B cell (primary cell): ENCODE measurements at regions not wholly inside any gene's neighbourhood (a gene's known extent, or its start where the extent isn't known, plus 50 kb on each side); places are given as distances from the start of the nearest gene placed in this dataset.

Experiments
- ATAC-seq: fragments of 200-7000 bp; cut with Tn5 transposase; one replicate; pipeline ENCODE4 v1.10.0; 2021; ENCODE audit warnings: low read depth, mild to moderate bottlenecking, moderate number of reproducible peaks, moderate library complexity
- CTCF ChIA-PET: fragments of 350-600 bp; sonication (Branson Sonifier 250); formaldehyde crosslinking; loops from one replicate; lab custom pipeline; 2021; ENCODE audit warnings: antibody characterized with exemption, inconsistent platforms; lab: Charles Lee
- POLR2A ChIA-PET: fragments of 350-600 bp; sonication (Branson Sonifier 250); formaldehyde crosslinking; loops from one replicate; lab custom pipeline; 2021; ENCODE audit warnings: antibody characterized with exemption; lab: Charles Lee
- DNase-seq: peaks from one replicate; pipeline ENCODE4 v3.0.0; 2013
- H2AFZ ChIP-seq: 2 replicates; pipeline ENCODE4 v1.6.1; 2012; ENCODE audit warnings: mild to moderate bottlenecking, low read depth, low read length; ENCODE audit not compliant: insufficient read depth, poor library complexity, severe bottlenecking
- H3K27ac ChIP-seq, 2 donors: 1 replicate in 1 of 2; 2 replicates in 1 of 2; pipeline ENCODE4 v1.5.1; 2012 to 2013; ENCODE audit warnings: low read length in 2 of 2, mild to moderate bottlenecking in 2 of 2, moderate library complexity in 1 of 2
- H3K27me3 ChIP-seq, 4 experiments: fragments of 200-600 bp in 1 of 4; sonication (generic) in 1 of 4; replicated peaks in 1 of 4; 1 replicate in 2 of 4; 2 replicates in 2 of 4; pipeline versions ENCODE4 v1.6.1 to v1.7.0; 2013 to 2016; ENCODE audit warnings: low read length in 3 of 4, mild to moderate bottlenecking in 2 of 4, mixed read lengths in 1 of 4, moderate library complexity in 1 of 4; ENCODE audit not compliant: insufficient read depth in 4 of 4, control insufficient read depth in 3 of 4; ENCODE audit errors: control extremely low read depth in 1 of 4
- H3K36me3 ChIP-seq, 2 experiments: replicated peaks in 1 of 2; 1 replicate in 1 of 2; 2 replicates in 1 of 2; pipeline versions ENCODE4 v1.6.1 to v1.7.1; 2013; ENCODE audit warnings: low read length in 1 of 2; ENCODE audit not compliant: insufficient read depth in 2 of 2, control insufficient read depth in 1 of 2; ENCODE audit errors: control extremely low read depth in 1 of 2, extremely low read depth in 1 of 2
- H3K4me1 ChIP-seq, 2 donors: fragments of 200-600 bp in 1 of 2; sonication (generic) in 1 of 2; 1 replicate in 1 of 2; 2 replicates in 1 of 2; pipeline versions ENCODE4 v1.5.1 to v1.6.1; 2013 to 2017; ENCODE audit warnings: low read length in 2 of 2; ENCODE audit not compliant: control insufficient read depth in 2 of 2, insufficient read depth in 2 of 2
- H3K4me2 ChIP-seq: replicated peaks from 2 replicates; pipeline ENCODE3; 2012; ENCODE audit warnings: mild to moderate bottlenecking, low read depth, low read length; ENCODE audit not compliant: poor library complexity, severe bottlenecking
- H3K4me3 ChIP-seq, 5 experiments: fragments of 200-600 bp in 1 of 5; sonication (generic) in 1 of 5; 1 replicate in 3 of 5; 2 replicates in 2 of 5; pipeline versions ENCODE4 v1.5.1 to v1.7.0; 2011 to 2016; ENCODE audit warnings: low read length in 4 of 5, mild to moderate bottlenecking in 4 of 5, low read depth in 2 of 5, control low read depth in 1 of 5, moderate library complexity in 1 of 5; ENCODE audit not compliant: insufficient read depth in 1 of 5; ENCODE audit errors: control extremely low read depth in 1 of 5, extremely low read depth in 1 of 5
- H3K79me2 ChIP-seq: fragments of 200-600 bp; sonication (generic); one replicate; pipeline ENCODE4 v1.6.0; 2016; ENCODE audit warnings: low read length; ENCODE audit not compliant: control insufficient read depth, insufficient read depth
- H3K9ac ChIP-seq: fragments of 200-600 bp; sonication (generic); 2 replicates; pipeline ENCODE4 v1.6.1; 2017; ENCODE audit warnings: mild to moderate bottlenecking, low read length, moderate library complexity
- H3K9me3 ChIP-seq, 3 donors: one replicate each; pipeline versions ENCODE4 v1.6.1 to v1.7.1; 2013; ENCODE audit warnings: low read length in 2 of 3; ENCODE audit not compliant: control insufficient read depth in 2 of 3, insufficient read depth in 1 of 3; ENCODE audit errors: control extremely low read depth in 1 of 3
- H4K20me1 ChIP-seq: 2 replicates; pipeline ENCODE4 v1.6.0; 2012; ENCODE audit warnings: mild to moderate bottlenecking, low read length; ENCODE audit not compliant: insufficient read depth, control insufficient read depth, poor library complexity, severe bottlenecking
- H3K27ac Mint-ChIP-seq: one replicate; pipeline ENCODE4 v1.8.0; 2021; ENCODE audit warnings: mixed read lengths
- H3K27me3 Mint-ChIP-seq: one replicate; pipeline ENCODE4 v1.8.0; 2021; ENCODE audit warnings: mixed read lengths
- H3K4me1 Mint-ChIP-seq: one replicate; pipeline ENCODE4 v1.8.0; 2021; ENCODE audit warnings: mixed read lengths
- H3K4me3 Mint-ChIP-seq: one replicate; pipeline ENCODE4 v1.8.0; 2021; ENCODE audit warnings: mixed read lengths
- H3K9me3 Mint-ChIP-seq: one replicate; pipeline ENCODE4 v1.8.0; 2022; ENCODE audit warnings: mixed read lengths; ENCODE audit not compliant: insufficient read depth
- CTCF ChIP-seq: fragments of 200-600 bp; IDR thresholded peaks from one replicate; pipeline ENCODE4 v1.8.0; 2022; ENCODE audit warnings: antibody characterized with exemption, mild to moderate bottlenecking
- EZH2 ChIP-seq: IDR thresholded peaks from 2 replicates; pipeline ENCODE4 v1.6.1; 2012; ENCODE audit warnings: borderline replicate concordance, low read depth, mild to moderate bottlenecking, moderate library complexity, low read length; ENCODE audit not compliant: insufficient read depth, poor library complexity, severe bottlenecking
- WGBS: methylation state at CpG from one replicate; pipeline ENCODE4 v1.1.5; 2013; ENCODE audit warnings: missing lambda C conversion rate; ENCODE audit not compliant: insufficient coverage; 5-methylcytosine and 5-hydroxymethylcytosine counted together
- intact Hi-C: fragments of 100-400 bp; cut with micrococcal nuclease; formaldehyde crosslinking; loops from one replicate; pipeline ENCODE4 v1.10.0; 2022

- Histone ChIP-seq H3K27me3 (no peaks in the 10 kb centered on the region), H3K9me3 (peaks cover 0 to 13% (median 5%) of the 10 kb centered on the region in 3 donors), H3K4me1 (no peaks in the 10 kb centered on the region), H3K36me3 (no peaks in the 10 kb centered on the region), H4K20me1 (no peaks in the 10 kb centered on the region), H3K4me3 (no peak overlapping the region), H3K79me2 (no peaks in the 10 kb centered on the region), H3K4me2 (no peak overlapping the region), H3K9ac (no peak overlapping the region), H3K27ac (no peak overlapping the region), H2AFZ (no peak overlapping the region)
- CTCF ChIA-PET = no interaction called here
- Mint-ChIP-seq H3K4me1 (no peaks in the 10 kb centered on the region), H3K4me3 (no peak overlapping the region), H3K27me3 (peaks cover 12% of the 10 kb centered on the region), H3K27ac (no peak overlapping the region), H3K9me3 (peaks cover 3% of the 10 kb centered on the region)
- DNase-seq (no peak), ATAC-seq (no peak)
- intact Hi-C loops = no loop called here
- POLR2A ChIA-PET = no interaction called here
- 97% methylated on average over 3 of the region's 4 CpGs for WGBS
- TF ChIP-seq EZH2 (no peak), CTCF (no peak)
Measured at GRCh38 chr1:228882041-228882770, 146.9 kb downstream of the RHOU start.

- H3K9me3 Mint-ChIP-seq = peaks cover 3% of the 10 kb centered on the region
- TF ChIP-seq CTCF (no peak), EZH2 (no peak)
- no peaks in the 10 kb centered on the region for H3K4me1 ChIP-seq
- H3K36me3 ChIP-seq = no peaks in the 10 kb centered on the region
- H3K9me3 ChIP-seq = peaks cover 0 to 13% (median 5%) of the 10 kb centered on the region in 3 donors
- H3K9ac ChIP-seq = no peak overlapping the region
- no peaks in the 10 kb centered on the region for H4K20me1 ChIP-seq
- H3K4me2 ChIP-seq = no peak overlapping the region
- intact Hi-C loops = no loop called here
- no peak for ATAC-seq
- peaks cover 14% of the 10 kb centered on the region for H3K27me3 Mint-ChIP-seq
- H2AFZ ChIP-seq = no peak overlapping the region
- ChIA-PET CTCF (no interaction called here), POLR2A (no interaction called here)
- no peak overlapping the region for H3K4me3 Mint-ChIP-seq
- no peaks in the 10 kb centered on the region for H3K79me2 ChIP-seq
- no peak for DNase-seq
- no peaks in the 10 kb centered on the region for H3K4me1 Mint-ChIP-seq
- no peak overlapping the region for H3K27ac Mint-ChIP-seq
- 96% methylated on average over 2 of the region's 4 CpGs for WGBS
- H3K4me3 ChIP-seq = no peak overlapping the region
- no peak overlapping the region for H3K27ac ChIP-seq
- no peaks in the 10 kb centered on the region for H3K27me3 ChIP-seq
Measured at GRCh38 chr1:228882771-228883450, 147.6 kb downstream of the RHOU start.
